GM12891 (cell line): ENCODE measurements at regions not wholly inside any gene's neighbourhood (a gene's known extent, or its start where the extent isn't known, plus 50 kb on each side); places are given as distances from the start of the nearest gene placed in this dataset.

Experiments
- POLR2A ChIP-seq: IDR thresholded peaks from 2 replicates; pipeline ENCODE4 v1.6.1; 2011; ENCODE audit warnings: low read depth, low read length, control low read depth
- POLR2AphosphoS5 ChIP-seq: IDR thresholded peaks from 2 replicates; pipeline ENCODE4 v1.6.1; 2011; ENCODE audit warnings: low read depth, low read length, control low read depth

DNA sequence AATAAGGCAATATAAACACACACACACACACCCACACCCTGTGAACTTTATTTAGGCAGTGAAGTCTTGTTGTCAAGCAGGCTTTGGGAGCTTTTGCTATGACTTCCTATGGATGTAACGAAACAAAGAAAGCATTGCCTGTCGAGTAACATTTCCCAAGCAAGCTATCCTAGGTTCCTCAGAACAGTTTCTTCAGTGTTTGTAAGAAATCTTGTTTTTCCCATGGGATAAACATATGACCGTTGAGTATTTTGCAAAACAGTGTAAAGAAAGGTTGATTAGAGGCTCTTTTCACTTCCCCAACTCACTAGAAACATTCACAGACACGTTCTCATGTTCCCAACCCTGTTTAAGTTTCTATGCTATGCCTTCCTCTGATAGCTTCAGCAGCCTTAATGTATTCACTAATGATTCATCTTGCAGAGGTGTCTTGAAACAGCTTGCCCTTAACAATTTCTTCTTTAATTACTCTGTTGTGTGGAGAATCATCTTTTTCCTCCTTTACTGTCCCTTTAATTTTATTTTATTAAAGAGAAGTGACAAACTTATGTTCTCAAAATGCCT is 1947.1 kb upstream of the TENM3 start:
- TF ChIP-seq POLR2A (no peak), POLR2AphosphoS5 (no peak)
